ENCODE measurements at regions not wholly inside any gene's neighbourhood (a gene's known extent, or its start where the extent isn't known, plus 50 kb on each side); places are given as distances from the start of the nearest gene placed in this dataset.

GRCh38 chr3:166186003-166186402 lies 348.8 kb upstream of the BCHE start:
- Histone ChIP-seq H3K79me2 (ENCODE audit: low read depth) (no peaks in the 10 kb centered on the region), H2AFZ (replicated peaks) (peak overlapping the region; percentile 26), H3K4me3 (no peak overlapping the region), H3K27me3 (no peaks in the 10 kb centered on the region), H3K4me2 (no peak overlapping the region), H3F3A (ENCODE audit: low read depth) (no peaks in the 10 kb centered on the region), H3K36me3 (no peaks in the 10 kb centered on the region), H3K27ac (no peak overlapping the region), H3K9ac (no peak overlapping the region), H3K9me3 (ENCODE audit: low read depth) (no peaks in the 10 kb centered on the region), H3K4me1 (peaks cover 13% of the 10 kb centered on the region), H4K20me1 (ENCODE audit: low read depth) (no peaks in the 10 kb centered on the region)
- no peaks in the 10 kb centered on the region for H3K36me3 Mint-ChIP-seq
- no peak for DNase-seq (ENCODE audit: low spot score)
- peaks cover 10% of the 10 kb centered on the region for H3K4me1 Mint-ChIP-seq
- no peak overlapping the region for H3K27ac Mint-ChIP-seq
- H3K9me3 Mint-ChIP-seq, result no peaks in the 10 kb centered on the region
- H3K4me3 Mint-ChIP-seq, result no peak overlapping the region
- no peaks in the 10 kb centered on the region for H3K27me3 Mint-ChIP-seq (ENCODE audit: insufficient read depth, low read depth)
- TF ChIP-seq EZH2phosphoT487 (IDR thresholded peaks at IDR 0.05) (no peak), EZH2 (IDR thresholded peaks at IDR 0.05) (no peak), CTCF (IDR thresholded peaks at IDR 0.05) (no peak)

- no peak for DNase-seq (ENCODE audit: low spot score)
- H3K4me1 Mint-ChIP-seq, result peaks cover 2% of the 10 kb centered on the region
- H2AFZ ChIP-seq (replicated peaks), result no peak overlapping the region
- H3K36me3 ChIP-seq, result no peaks in the 10 kb centered on the region
- no peaks in the 10 kb centered on the region for H3F3A ChIP-seq (ENCODE audit: low read depth)
- no peaks in the 10 kb centered on the region for H3K9me3 Mint-ChIP-seq
- no peaks in the 10 kb centered on the region for H3K27me3 ChIP-seq
- H3K4me2 ChIP-seq, result no peak overlapping the region
- no peak overlapping the region for H3K27ac ChIP-seq
- no peak overlapping the region for H3K9ac ChIP-seq
- H3K4me3 ChIP-seq, result no peak overlapping the region
- TF ChIP-seq EZH2phosphoT487 (IDR thresholded peaks at IDR 0.05), result no peak
- no peak for TF ChIP-seq CTCF (IDR thresholded peaks at IDR 0.05)
- no peak for TF ChIP-seq EZH2 (IDR thresholded peaks at IDR 0.05)
- no peaks in the 10 kb centered on the region for H3K4me1 ChIP-seq
- no peaks in the 10 kb centered on the region for H4K20me1 ChIP-seq (ENCODE audit: low read depth)
- no peak overlapping the region for H3K4me3 Mint-ChIP-seq
- no peaks in the 10 kb centered on the region for H3K27me3 Mint-ChIP-seq (ENCODE audit: insufficient read depth, low read depth)
- H3K9me3 ChIP-seq (ENCODE audit: low read depth), result no peaks in the 10 kb centered on the region
- no peaks in the 10 kb centered on the region for H3K79me2 ChIP-seq (ENCODE audit: low read depth)
- no peak overlapping the region for H3K27ac Mint-ChIP-seq
- H3K36me3 Mint-ChIP-seq, result no peaks in the 10 kb centered on the region
Observed at GRCh38 chr3:166177130-166177529, 339.9 kb upstream of the BCHE start.

GRCh38 chr3:166171695-166172094 lies 334.5 kb upstream of the BCHE start:
- no peaks in the 10 kb centered on the region for H3K27me3 ChIP-seq
- Mint-ChIP-seq H3K27me3 (ENCODE audit: insufficient read depth, low read depth) (no peaks in the 10 kb centered on the region), H3K4me3 (no peak overlapping the region), H3K4me1 (no peaks in the 10 kb centered on the region), H3K36me3 (no peaks in the 10 kb centered on the region), H3K9me3 (no peaks in the 10 kb centered on the region), H3K27ac (no peak overlapping the region)
- H3K4me3 ChIP-seq, result no peak overlapping the region
- H3K4me2 ChIP-seq, result no peak overlapping the region
- no peaks in the 10 kb centered on the region for H3K9me3 ChIP-seq (ENCODE audit: low read depth)
- H3K36me3 ChIP-seq, result no peaks in the 10 kb centered on the region
- H3F3A ChIP-seq (ENCODE audit: low read depth), result no peaks in the 10 kb centered on the region
- H3K9ac ChIP-seq, result no peak overlapping the region
- no peak for TF ChIP-seq EZH2 (IDR thresholded peaks at IDR 0.05)
- TF ChIP-seq EZH2phosphoT487 (IDR thresholded peaks at IDR 0.05), result no peak
- TF ChIP-seq CTCF (IDR thresholded peaks at IDR 0.05), result no peak
- DNase-seq (ENCODE audit: low spot score), result no peak
- no peak overlapping the region for H2AFZ ChIP-seq (replicated peaks)
- no peaks in the 10 kb centered on the region for H3K79me2 ChIP-seq (ENCODE audit: low read depth)
- no peaks in the 10 kb centered on the region for H3K4me1 ChIP-seq
- H4K20me1 ChIP-seq (ENCODE audit: low read depth), result no peaks in the 10 kb centered on the region
- no peak overlapping the region for H3K27ac ChIP-seq

DNA sequence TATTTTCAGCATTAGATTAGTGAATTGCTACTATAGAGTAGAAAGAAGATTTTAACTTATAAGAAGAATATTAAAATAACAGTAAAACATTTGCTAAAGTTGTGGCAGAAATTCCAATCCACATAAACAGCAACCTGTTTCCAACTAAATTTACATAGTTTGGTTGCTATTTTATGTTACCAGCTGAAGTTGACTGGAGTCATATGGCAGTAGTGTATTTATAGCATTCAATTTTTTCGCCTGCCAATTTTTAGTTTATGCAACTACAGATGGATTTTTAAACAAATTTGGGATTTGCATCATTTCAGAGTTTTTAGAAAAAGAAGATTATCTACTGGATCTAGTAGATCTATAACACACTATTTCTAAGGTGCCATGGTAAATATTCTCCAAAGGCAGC lies 332.5 kb upstream of the BCHE start:
- Histone ChIP-seq H2AFZ (replicated peaks) (no peak overlapping the region), H3K9me3 (ENCODE audit: low read depth) (no peaks in the 10 kb centered on the region), H4K20me1 (ENCODE audit: low read depth) (no peaks in the 10 kb centered on the region), H3K27me3 (no peaks in the 10 kb centered on the region), H3K4me3 (no peak overlapping the region), H3K9ac (no peak overlapping the region), H3K4me1 (no peaks in the 10 kb centered on the region), H3K36me3 (no peaks in the 10 kb centered on the region), H3K27ac (no peak overlapping the region), H3K79me2 (ENCODE audit: low read depth) (no peaks in the 10 kb centered on the region), H3K4me2 (no peak overlapping the region), H3F3A (ENCODE audit: low read depth) (no peaks in the 10 kb centered on the region)
- Mint-ChIP-seq H3K36me3 (no peaks in the 10 kb centered on the region), H3K9me3 (no peaks in the 10 kb centered on the region), H3K4me3 (no peak overlapping the region), H3K27me3 (ENCODE audit: insufficient read depth, low read depth) (no peaks in the 10 kb centered on the region), H3K4me1 (no peaks in the 10 kb centered on the region), H3K27ac (no peak overlapping the region)
- no peak for DNase-seq (ENCODE audit: low spot score)
- TF ChIP-seq EZH2phosphoT487 (IDR thresholded peaks at IDR 0.05) (no peak), EZH2 (IDR thresholded peaks at IDR 0.05) (no peak), CTCF (IDR thresholded peaks at IDR 0.05) (no peak)
